ENCODE measurements at regions not wholly inside any gene's neighbourhood (a gene's known extent, or its start where the extent isn't known, plus 50 kb on each side); places are given as distances from the start of the nearest gene placed in this dataset.

GRCh38 chr6:144820270-144820669, 535.1 kb downstream of the UTRN start:
- peak; percentile 59 for DNase-seq (ENCODE audit: low read depth)

- DNase-seq (ENCODE audit: low read depth) = no peak
These were observed 538.0 kb downstream of the UTRN start for GRCh38 chr6:144823131-144823530.

DNA sequence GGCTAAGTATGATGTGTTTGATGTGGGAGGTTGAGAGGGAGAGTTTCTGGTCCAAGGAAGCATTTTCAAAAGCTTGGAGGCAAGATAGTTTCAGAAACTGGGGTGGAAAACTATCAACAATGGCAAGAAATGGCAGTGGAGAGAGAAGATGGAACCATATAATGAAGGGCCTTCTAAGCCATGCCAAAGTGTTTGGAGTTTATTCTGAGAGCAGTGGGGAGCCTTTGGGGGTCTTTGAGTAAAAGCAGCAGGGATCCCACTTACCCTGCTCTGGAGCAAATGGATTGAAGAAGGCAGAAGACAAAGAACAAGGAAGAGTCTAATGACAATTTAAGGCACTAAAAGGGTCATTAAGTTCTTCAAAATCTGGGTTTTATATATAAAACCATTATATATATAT, 538.9 kb downstream of the UTRN start:
- no peak for DNase-seq (ENCODE audit: low read depth)

GRCh38 chr6:144834426-144835038, 549.4 kb downstream of the UTRN start:
- no peak for DNase-seq (ENCODE audit: low read depth)

DNA sequence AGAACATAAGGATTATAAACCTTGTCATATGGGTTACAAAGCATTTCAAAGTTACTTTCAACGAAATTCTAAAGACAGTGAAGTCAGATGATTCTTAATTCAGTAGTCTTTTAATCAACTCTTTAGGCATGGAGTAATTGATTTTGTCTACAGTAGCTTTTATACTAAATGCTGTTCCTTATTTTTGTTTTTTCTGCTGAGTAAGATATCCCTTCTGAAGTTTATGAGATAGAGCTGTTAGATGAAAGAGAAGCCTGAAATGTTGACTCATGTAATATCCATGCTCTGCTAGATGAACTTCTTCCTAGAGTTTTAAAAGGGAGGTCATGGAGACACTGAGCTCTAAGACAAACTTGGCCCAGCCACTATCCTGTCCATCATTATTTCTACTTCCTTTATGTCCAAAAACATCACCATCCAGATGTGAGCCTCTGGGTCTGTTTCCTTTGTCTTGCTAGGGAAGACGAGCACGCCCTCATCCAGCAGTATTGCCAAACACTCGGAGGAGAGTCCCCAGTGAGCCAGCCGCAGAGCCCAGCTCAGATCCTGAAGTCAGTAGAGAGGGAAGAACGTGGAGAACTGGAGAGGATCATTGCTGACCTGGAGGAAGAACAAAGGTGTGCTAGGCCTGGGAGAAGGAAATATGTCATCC, 550.3 kb downstream of the UTRN start:
- no peak for DNase-seq (ENCODE audit: low read depth)

DNA sequence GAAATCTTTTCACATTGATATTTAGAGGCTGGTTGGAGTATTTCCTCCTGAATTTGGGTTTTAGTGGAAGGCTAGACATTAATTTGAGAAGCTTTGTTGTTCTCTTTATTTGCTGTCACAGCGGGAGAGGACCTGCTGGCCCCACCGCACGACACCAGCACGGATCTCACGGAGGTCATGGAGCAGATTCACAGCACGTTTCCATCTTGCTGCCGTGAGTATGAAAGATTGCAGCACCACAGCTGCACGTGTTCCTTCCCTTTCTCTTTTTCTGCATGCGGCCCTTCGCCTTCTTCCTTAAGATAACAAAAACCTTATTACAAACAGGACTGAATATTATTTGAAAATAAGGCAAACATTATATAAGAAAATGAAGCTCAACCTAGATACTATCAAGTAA, 555.5 kb downstream of the UTRN start:
- DNase-seq (ENCODE audit: low read depth) = no peak

GRCh38 chr6:144843701-144844100, 558.6 kb downstream of the UTRN start:
- no peak for DNase-seq (ENCODE audit: low read depth)

DNA sequence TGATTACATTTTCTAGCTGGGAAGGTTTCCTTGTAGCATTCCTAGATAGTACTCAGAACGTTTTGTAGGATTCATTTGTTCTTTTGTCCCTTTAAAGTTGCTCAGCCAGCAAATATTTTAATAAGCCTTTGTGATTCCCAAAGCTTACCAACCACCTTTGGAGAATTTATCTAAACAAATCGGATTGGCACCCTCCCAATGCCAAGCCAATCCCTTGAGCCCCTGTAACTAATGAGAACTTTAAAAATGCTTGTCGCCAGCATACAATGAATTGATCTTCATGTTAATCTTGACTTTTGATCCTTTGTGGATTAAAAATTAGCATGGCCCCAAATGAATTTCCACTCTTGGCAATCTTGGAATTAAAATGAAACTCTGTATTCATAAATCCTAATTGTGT, 559.5 kb downstream of the UTRN start:
- no peak for DNase-seq (ENCODE audit: low read depth)

DNA sequence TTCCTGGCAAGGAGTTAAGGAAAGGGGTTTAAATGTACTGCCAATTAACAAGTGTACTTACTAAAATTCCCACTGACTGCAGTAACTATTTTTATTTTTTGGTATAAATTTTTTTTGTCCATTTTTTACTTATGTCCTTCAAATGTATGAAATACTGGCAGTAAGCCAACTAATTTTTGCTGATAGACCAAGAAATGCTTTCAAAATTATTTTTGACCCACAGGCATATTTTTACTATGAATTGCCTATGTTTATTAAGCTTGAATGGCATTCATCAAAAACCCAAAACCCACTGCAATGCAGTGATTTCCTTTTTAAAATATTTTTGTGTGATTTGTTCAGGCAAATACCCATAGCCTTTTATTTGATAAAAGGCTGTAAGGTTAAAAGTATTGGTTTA, 560.1 kb downstream of the UTRN start:
- no peak for DNase-seq (ENCODE audit: low read depth)

- DNase-seq (ENCODE audit: low read depth) = no peak
These were observed 562.8 kb downstream of the UTRN start for GRCh38 chr6:144847916-144848315.

DNA sequence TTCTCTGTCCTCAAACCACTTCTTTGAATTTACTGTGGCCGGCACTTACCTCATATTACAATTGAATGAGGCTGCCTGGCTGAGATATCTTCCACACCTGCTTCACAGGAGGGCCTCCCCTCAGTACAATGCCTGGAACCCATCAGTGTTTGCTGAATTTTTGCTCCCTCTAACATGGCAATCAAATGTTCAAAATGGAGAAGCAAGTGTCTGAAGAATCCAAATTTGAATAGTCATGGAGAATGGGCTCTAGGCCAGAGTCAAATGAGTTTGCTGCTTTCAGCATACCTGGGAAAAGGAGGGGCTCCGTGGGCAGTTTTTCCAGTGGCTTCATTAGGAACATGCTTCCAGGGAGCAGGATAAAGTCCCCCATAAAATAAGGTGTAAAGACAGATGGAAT, 564.8 kb downstream of the UTRN start:
- DNase-seq (ENCODE audit: low read depth) = no peak

GRCh38 chr6:144853603-144854002, 568.5 kb downstream of the UTRN start:
- DNase-seq (ENCODE audit: low read depth) = no peak

- DNase-seq (ENCODE audit: low read depth) = no peak
These were observed 569.5 kb downstream of the UTRN start for GRCh38 chr6:144854654-144855053.

DNA sequence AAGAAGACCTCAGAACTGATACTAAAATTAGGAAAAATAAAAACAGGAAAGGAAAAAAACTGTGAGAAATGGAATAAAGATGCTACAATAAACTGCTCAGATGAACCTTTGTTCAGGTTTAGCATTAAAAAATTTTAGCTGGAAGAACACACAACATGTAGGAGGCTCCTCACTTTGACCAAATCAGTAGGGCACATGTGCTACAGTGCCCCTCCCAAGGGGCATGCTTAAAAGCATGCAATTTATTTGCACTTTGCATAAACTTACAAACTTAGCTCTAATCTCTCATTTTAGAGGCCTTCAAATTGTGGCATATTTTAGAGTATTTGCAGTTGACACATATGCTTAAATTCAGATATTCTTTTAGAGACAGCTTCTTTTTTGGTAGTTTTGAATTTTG, 570.2 kb downstream of the UTRN start:
- DNase-seq (ENCODE audit: low read depth) = no peak

- no peak for DNase-seq (ENCODE audit: low read depth)
These were observed 570.8 kb downstream of the UTRN start for GRCh38 chr6:144855812-144856531.

DNA sequence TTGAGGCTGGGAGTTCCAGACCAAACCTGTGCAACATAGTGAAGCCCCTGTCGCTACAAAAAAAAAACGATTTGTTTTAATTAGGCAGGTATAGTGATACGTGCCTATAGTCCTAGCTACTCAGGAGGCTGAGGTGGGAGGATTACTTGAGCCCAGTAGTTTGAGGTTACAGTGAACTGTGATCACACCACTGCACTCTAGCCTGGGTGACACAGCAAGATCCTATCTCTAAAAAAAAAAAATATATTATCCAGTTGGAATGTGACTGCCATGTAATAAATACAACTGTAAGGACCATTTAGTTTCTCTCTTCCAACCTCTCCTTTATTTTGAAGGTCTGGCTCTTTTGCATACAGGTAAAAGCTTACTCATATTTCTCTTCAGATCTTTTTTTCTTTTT, 571.5 kb downstream of the UTRN start:
- DNase-seq (ENCODE audit: low read depth) = no peak

DNA sequence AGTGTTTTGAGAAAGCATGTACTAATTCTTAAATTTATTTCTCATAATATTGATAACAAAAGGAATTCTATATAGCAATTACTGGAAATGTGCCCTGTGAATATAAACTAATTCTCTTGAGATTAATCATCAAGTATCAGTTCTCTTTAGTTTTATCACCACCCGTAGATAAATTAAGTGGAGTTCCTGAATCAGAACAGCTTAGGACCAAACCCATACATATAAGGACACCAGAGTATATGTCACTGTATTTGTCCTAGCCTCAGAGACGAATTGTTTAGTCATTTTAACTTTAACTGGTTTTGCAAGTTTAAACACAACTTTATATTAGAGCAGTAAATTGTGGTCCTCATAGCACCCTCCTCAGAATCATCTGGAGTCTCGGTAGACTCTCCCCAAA, 572.0 kb downstream of the UTRN start:
- no peak for DNase-seq (ENCODE audit: low read depth)

GRCh38 chr6:144862769-144863168, 577.6 kb downstream of the UTRN start:
- DNase-seq (ENCODE audit: low read depth) = no peak

DNA sequence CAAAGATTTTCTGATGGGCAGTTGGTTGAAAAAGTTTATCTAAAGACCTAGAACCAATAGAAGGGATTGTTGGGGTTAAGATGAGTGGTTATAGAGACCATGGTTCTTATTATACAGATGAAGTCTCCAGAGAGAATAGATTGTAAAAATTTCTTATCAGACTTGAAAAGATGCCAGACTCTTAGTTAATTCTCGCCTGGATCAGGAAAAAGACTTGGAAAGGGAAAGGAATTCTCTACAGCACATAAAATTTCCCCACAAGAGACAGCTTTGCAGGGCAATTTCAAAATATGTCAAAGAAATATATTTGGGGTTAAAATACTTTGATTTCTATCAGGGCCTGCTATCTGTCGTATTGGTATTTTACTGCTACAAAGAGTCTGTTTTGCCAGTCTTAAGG, 582.6 kb downstream of the UTRN start:
- no peak for DNase-seq (ENCODE audit: low read depth)

GRCh38 chr6:144870782-144871181, 585.6 kb downstream of the UTRN start:
- no peak for DNase-seq (ENCODE audit: low read depth)

- DNase-seq (ENCODE audit: low read depth) = peak; percentile 42
These were observed 588.7 kb downstream of the UTRN start for GRCh38 chr6:144873623-144874378.

- DNase-seq (ENCODE audit: low read depth) = no peak
These were observed 591.6 kb downstream of the UTRN start for GRCh38 chr6:144876689-144877088.

GRCh38 chr6:144877118-144877517, 592.0 kb downstream of the UTRN start:
- no peak for DNase-seq (ENCODE audit: low read depth)

All from M059J (cell line).